ENCODE measurements at regions not wholly inside any gene's neighbourhood (a gene's known extent, or its start where the extent isn't known, plus 50 kb on each side); places are given as distances from the start of the nearest gene placed in this dataset.
A peak's percentile ranks its signal among the peaks of the same experiment; 100 is the strongest.

GRCh38 chr2:76256458-76257088 lies 545.9 kb upstream of the GCFC2 start:
- no peaks in the 10 kb centered on the region for H3K36me3 ChIP-seq
- no peaks in the 10 kb centered on the region for H4K20me1 ChIP-seq
- no peaks in the 10 kb centered on the region for H3K9me3 ChIP-seq (replicated peaks in 1 of 11)
- H3K4me3 ChIP-seq, result no peak overlapping the region
- H3K4me1 ChIP-seq, result no peaks in the 10 kb centered on the region
- no peak for TF ChIP-seq Cebpa-rat (IDR thresholded peaks at IDR 0.05)
- H3K9ac ChIP-seq, result no peak overlapping the region
- no peaks in the 10 kb centered on the region for H3K27me3 ChIP-seq
- no peak overlapping the region for H3K27ac ChIP-seq
- no peak overlapping the region for H3K4me2 ChIP-seq

DNA sequence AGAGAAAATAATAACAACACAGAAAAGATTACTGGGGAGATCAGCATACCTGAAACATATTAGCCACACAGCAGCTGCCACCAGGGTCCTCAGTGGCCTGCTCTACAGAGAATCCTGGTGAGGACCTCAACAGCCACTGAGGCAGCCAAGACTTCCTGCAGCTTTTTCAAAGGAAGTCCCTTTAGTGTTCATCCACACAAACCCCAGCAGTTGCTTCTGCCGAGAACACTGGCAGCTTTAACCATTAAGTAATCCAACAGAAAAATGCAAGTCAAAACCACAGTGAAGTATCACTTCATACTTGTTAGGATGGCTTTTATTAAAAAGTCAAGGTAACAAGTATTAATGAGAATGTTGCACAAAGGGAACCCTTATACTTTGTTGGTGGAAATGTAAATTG lies 542.0 kb upstream of the GCFC2 start:
- H3K4me2 ChIP-seq, result no peak overlapping the region
- H3K27me3 ChIP-seq, result no peaks in the 10 kb centered on the region
- H3K4me1 ChIP-seq, result no peaks in the 10 kb centered on the region
- no peaks in the 10 kb centered on the region for H4K20me1 ChIP-seq
- no peak overlapping the region for H3K27ac ChIP-seq
- no peaks in the 10 kb centered on the region for H3K36me3 ChIP-seq
- no peak for TF ChIP-seq Cebpa-rat (IDR thresholded peaks at IDR 0.05)
- H3K9ac ChIP-seq, result no peak overlapping the region
- H3K9me3 ChIP-seq (replicated peaks in 1 of 11), result no peaks in the 10 kb centered on the region
- no peak overlapping the region for H3K4me3 ChIP-seq

- Histone ChIP-seq H3K36me3 (no peaks in the 10 kb centered on the region), H3K27me3 (no peaks in the 10 kb centered on the region), H4K20me1 (no peaks in the 10 kb centered on the region), H3K4me2 (no peak overlapping the region), H3K4me1 (no peaks in the 10 kb centered on the region), H3K27ac (no peak overlapping the region), H3K4me3 (no peak overlapping the region), H3K9me3 (replicated peaks in 1 of 11) (peaks cover 0 to 8% (median 5%) of the 10 kb centered on the region in 11 experiments; a peak in 8 of 22 replicates), H3K9ac (no peak overlapping the region)
- no peak for TF ChIP-seq Cebpa-rat (IDR thresholded peaks at IDR 0.05)
These were observed 540.6 kb upstream of the GCFC2 start for GRCh38 chr2:76251342-76251741.

- Histone ChIP-seq H3K27me3 (no peaks in the 10 kb centered on the region), H4K20me1 (no peaks in the 10 kb centered on the region), H3K9ac (no peak overlapping the region), H3K4me3 (no peak overlapping the region), H3K4me2 (no peak overlapping the region), H3K9me3 (replicated peaks in 1 of 11) (peaks cover 0 to 8% (median 5%) of the 10 kb centered on the region in 11 experiments; a peak in 9 of 22 replicates), H3K27ac (no peak overlapping the region), H3K4me1 (no peaks in the 10 kb centered on the region), H3K36me3 (no peaks in the 10 kb centered on the region)
- TF ChIP-seq Cebpa-rat (IDR thresholded peaks at IDR 0.05), result no peak
These were observed 536.3 kb upstream of the GCFC2 start for GRCh38 chr2:76247006-76247405.

DNA sequence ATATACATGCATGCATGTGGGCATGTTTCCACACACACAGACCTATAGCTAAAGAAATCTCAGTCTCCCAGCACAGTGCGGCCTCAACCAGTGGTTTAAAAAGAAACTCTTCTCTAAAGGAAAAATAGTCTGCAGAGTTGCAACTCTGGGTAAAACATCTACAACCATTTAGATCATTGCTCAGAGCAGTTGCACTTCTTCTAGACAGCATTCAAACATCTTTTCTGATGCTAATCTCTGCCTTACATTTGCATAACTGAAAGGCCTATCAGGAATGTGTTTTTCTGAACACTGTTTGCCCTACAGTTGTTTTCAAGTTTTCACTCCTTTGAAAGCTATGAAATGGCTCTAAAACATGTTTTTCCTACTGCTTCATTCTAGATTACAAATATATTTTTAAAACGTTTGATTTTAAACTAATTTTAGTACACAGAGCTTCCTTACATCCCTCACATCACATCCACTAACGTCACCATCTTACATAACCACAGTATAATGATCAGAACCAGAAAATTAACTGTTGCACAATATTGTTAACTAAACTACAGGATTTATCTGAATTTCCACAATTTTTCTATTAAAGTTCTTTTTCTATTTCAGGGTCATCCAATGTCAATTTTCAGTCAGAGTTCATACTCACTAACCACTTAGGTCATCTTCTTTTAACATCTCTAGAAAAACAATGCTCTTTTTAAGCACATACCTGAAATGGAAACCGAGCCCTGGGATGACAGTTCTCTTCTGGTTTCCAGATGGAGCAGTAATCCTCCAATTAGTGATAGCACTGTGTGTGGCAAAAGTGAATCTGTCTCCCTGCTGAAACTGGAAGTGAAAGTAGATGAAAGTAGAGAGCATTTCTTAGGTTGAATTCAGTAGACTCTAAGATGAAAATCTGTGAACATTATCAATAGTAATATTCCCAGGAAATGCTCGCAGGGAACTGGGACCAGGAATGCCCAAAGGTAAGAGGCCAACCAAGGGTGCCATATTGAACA lies 501.6 kb upstream of the GCFC2 start:
- Histone ChIP-seq H3K9me3 (replicated peaks in 1 of 11) (no peaks in the 10 kb centered on the region; a peak in 2 of 22 replicates), H3K4me3 (no peak overlapping the region), H4K20me1 (no peaks in the 10 kb centered on the region), H3K4me1 (peaks cover 0 to 8% (median 0%) of the 10 kb centered on the region in 10 experiments; a peak in 2 of 20 replicates), H3K27me3 (no peaks in the 10 kb centered on the region), H3K4me2 (peak overlapping the region in 1 of 11 experiments; percentile 10; a peak in 2 of 22 replicates), H3K36me3 (no peaks in the 10 kb centered on the region), H3K9ac (no peak overlapping the region), H3K27ac (no peak overlapping the region)
- TF ChIP-seq Cebpa-rat (IDR thresholded peaks at IDR 0.05), result no peak

GRCh38 chr2:76210551-76210950 lies 499.8 kb upstream of the GCFC2 start:
- no peaks in the 10 kb centered on the region for H3K36me3 ChIP-seq
- no peaks in the 10 kb centered on the region for H3K27me3 ChIP-seq
- H3K4me2 ChIP-seq, result no peak overlapping the region
- H3K9ac ChIP-seq, result no peak overlapping the region
- TF ChIP-seq Cebpa-rat (IDR thresholded peaks at IDR 0.05), result no peak
- peaks cover 0 to 8% (median 0%) of the 10 kb centered on the region in 10 experiments; a peak in 2 of 20 replicates for H3K4me1 ChIP-seq
- no peaks in the 10 kb centered on the region; a peak in 2 of 22 replicates for H3K9me3 ChIP-seq (replicated peaks in 1 of 11)
- no peak overlapping the region for H3K4me3 ChIP-seq
- no peaks in the 10 kb centered on the region for H4K20me1 ChIP-seq
- no peak overlapping the region for H3K27ac ChIP-seq

GRCh38 chr2:76204048-76204447 lies 493.3 kb upstream of the GCFC2 start:
- Histone ChIP-seq H4K20me1 (no peaks in the 10 kb centered on the region), H3K4me2 (no peak overlapping the region), H3K27me3 (no peaks in the 10 kb centered on the region), H3K36me3 (no peaks in the 10 kb centered on the region), H3K27ac (no peak overlapping the region), H3K9ac (no peak overlapping the region), H3K4me1 (no peaks in the 10 kb centered on the region), H3K4me3 (no peak overlapping the region), H3K9me3 (replicated peaks in 1 of 11) (no peaks in the 10 kb centered on the region; a peak in 1 of 22 replicates)
- TF ChIP-seq Cebpa-rat (IDR thresholded peaks at IDR 0.05), result no peak

GRCh38 chr2:76202866-76203265 lies 492.2 kb upstream of the GCFC2 start:
- Histone ChIP-seq H3K36me3 (no peaks in the 10 kb centered on the region), H3K4me1 (no peaks in the 10 kb centered on the region; a peak in 1 of 20 replicates), H3K9me3 (replicated peaks in 1 of 11) (no peaks in the 10 kb centered on the region), H3K27me3 (no peaks in the 10 kb centered on the region), H3K9ac (no peak overlapping the region), H3K4me2 (no peak overlapping the region), H3K4me3 (no peak overlapping the region), H3K27ac (no peak overlapping the region), H4K20me1 (no peaks in the 10 kb centered on the region)
- TF ChIP-seq Cebpa-rat (IDR thresholded peaks at IDR 0.05), result no peak

GRCh38 chr2:76197842-76198448 lies 487.2 kb upstream of the GCFC2 start:
- H3K36me3 ChIP-seq, result no peaks in the 10 kb centered on the region
- H3K4me1 ChIP-seq, result no peaks in the 10 kb centered on the region; a peak in 1 of 20 replicates
- no peak overlapping the region for H3K4me3 ChIP-seq
- no peaks in the 10 kb centered on the region for H4K20me1 ChIP-seq
- H3K4me2 ChIP-seq, result no peak overlapping the region
- no peaks in the 10 kb centered on the region for H3K27me3 ChIP-seq
- H3K27ac ChIP-seq, result no peak overlapping the region
- no peaks in the 10 kb centered on the region for H3K9me3 ChIP-seq (replicated peaks in 1 of 11)
- no peak for TF ChIP-seq Cebpa-rat (IDR thresholded peaks at IDR 0.05)
- no peak overlapping the region for H3K9ac ChIP-seq
